SK-N-SH (cell line): ENCODE measurements at regions not wholly inside any gene's neighbourhood (a gene's known extent, or its start where the extent isn't known, plus 50 kb on each side); places are given as distances from the start of the nearest gene placed in this dataset.

Source experiments
- CTCF ChIA-PET: fragments of 300-600, 350-600 bp; formaldehyde crosslinking; extraction: SDS; loops from one replicate; lab custom pipeline; 2021; lab: Yijun Ruan, JAX
- POLR2A ChIA-PET: fragments of 350-600 bp; sonication (Branson Sonifier 250); formaldehyde crosslinking; extraction: SDS; loops from one replicate; lab custom pipeline; 2020; ENCODE audit warnings: antibody characterized with exemption, inconsistent platforms; lab: Yijun Ruan, JAX
- DNase-seq: peaks from one replicate; pipeline ENCODE4 v3.0.0; 2012
- H2AFZ ChIP-seq: fragments of 200-600 bp; sonication (generic); 2 replicates; pipeline ENCODE4 v1.8.1; 2016; ENCODE audit warnings: antibody characterized with exemption, mild to moderate bottlenecking, low read depth
- H3F3A ChIP-seq: fragments of 200-600 bp; sonication (generic); replicated peaks from 2 replicates; pipeline ENCODE3; 2016; ENCODE audit warnings: antibody characterized with exemption, mild to moderate bottlenecking; ENCODE audit not compliant: insufficient read depth
- H3K27ac ChIP-seq, 2 experiments: fragments of 200-500 bp in 1 of 2; fragments of 200-600 bp in 1 of 2; sonication (Bioruptor generic) in 1 of 2; sonication (generic), shearing (Covaris generic) in 1 of 2; 2 replicates each; pipeline versions ENCODE4 v1.5.1 to v1.6.1; 2014 to 2016; ENCODE audit warnings: low read depth in 2 of 2, inconsistent platforms in 1 of 2, low read length in 1 of 2, mild to moderate bottlenecking in 1 of 2, mixed read lengths in 1 of 2
- H3K27me3 ChIP-seq: fragments of 200-600 bp; sonication (generic), shearing (Covaris generic); 2 replicates; pipeline ENCODE4 v1.6.1; 2016; ENCODE audit warnings: mixed run types; ENCODE audit not compliant: insufficient read depth
- H3K36me3 ChIP-seq, 2 experiments: fragments of 200-500 bp in 1 of 2; fragments of 200-600 bp in 1 of 2; sonication (Bioruptor generic) in 1 of 2; sonication (generic) in 1 of 2; replicated peaks in 1 of 2; 2 replicates each; pipeline versions ENCODE3 to v1.5.1; 2014 to 2016; ENCODE audit warnings: low read length in 1 of 2, mild to moderate bottlenecking in 1 of 2; ENCODE audit not compliant: insufficient read depth in 2 of 2, control insufficient read depth in 1 of 2
- H3K4me1 ChIP-seq, 2 experiments: fragments of 200-500 bp in 1 of 2; fragments of 200-600 bp in 1 of 2; sonication (Bioruptor generic) in 1 of 2; sonication (generic), shearing (Covaris generic) in 1 of 2; 2 replicates each; pipeline versions ENCODE4 v1.5.1 to v1.6.1; 2014 to 2016; ENCODE audit warnings: low read depth in 1 of 2, low read length in 1 of 2, mixed run types in 1 of 2; ENCODE audit not compliant: insufficient read depth in 2 of 2, control insufficient read depth in 1 of 2
- H3K4me2 ChIP-seq: fragments of 200-600 bp; sonication (generic), shearing (Covaris generic); 2 replicates; pipeline ENCODE4 v1.6.1; 2017; ENCODE audit warnings: mixed run types
- H3K4me3 ChIP-seq, 2 experiments: fragments of 200-500 bp in 1 of 2; fragments of 200-600 bp in 1 of 2; sonication (Bioruptor generic) in 1 of 2; sonication (generic), shearing (Covaris generic) in 1 of 2; 2 replicates each; pipeline versions ENCODE4 v1.5.1 to v1.8.1; 2014 to 2016; ENCODE audit warnings: low read depth in 2 of 2, inconsistent platforms in 1 of 2, low read length in 1 of 2, mild to moderate bottlenecking in 1 of 2, mixed read lengths in 1 of 2, moderate library complexity in 1 of 2
- H3K79me2 ChIP-seq: fragments of 200-600 bp; sonication (generic); 2 replicates; pipeline ENCODE4 v1.8.1; 2017; ENCODE audit warnings: mild to moderate bottlenecking; ENCODE audit not compliant: insufficient read depth
- H3K9ac ChIP-seq: fragments of 200-600 bp; sonication (generic); 2 replicates; pipeline ENCODE4 v1.6.1; 2017; ENCODE audit warnings: mixed run types
- H3K9me2 ChIP-seq: fragments of 200-600 bp; sonication (generic); 2 replicates; pipeline ENCODE4 v1.6.1; 2017; ENCODE audit warnings: mixed run types
- H3K9me3 ChIP-seq: fragments of 200-600 bp; sonication (generic); 2 replicates; pipeline ENCODE4 v1.6.1; 2017; ENCODE audit warnings: mixed run types, mild to moderate bottlenecking, moderate library complexity
- H4K20me1 ChIP-seq: fragments of 200-600 bp; sonication (generic); 2 replicates; pipeline ENCODE4 v1.6.1; 2017; ENCODE audit warnings: mild to moderate bottlenecking, mixed run types; ENCODE audit not compliant: insufficient read depth
- CHD2 ChIP-seq: fragments of 150-350 bp; IDR thresholded peaks from 2 replicates; pipeline ENCODE4 v1.6.1; 2018; ENCODE audit warnings: low read length; ENCODE audit not compliant: partially characterized antibody
- EZH2phosphoT487 ChIP-seq: fragments of 200-600 bp; sonication (generic); IDR thresholded peaks from 2 replicates; pipeline ENCODE4 v1.6.1; 2017; ENCODE audit warnings: low read depth, mixed run types, mild to moderate bottlenecking, antibody characterized with exemption, moderate library complexity, borderline replicate concordance
- FOSL2 ChIP-seq: IDR thresholded peaks from 2 replicates; pipeline ENCODE4 v1.4.0; 2012; ENCODE audit warnings: low read depth, mild to moderate bottlenecking, moderate library complexity, borderline replicate concordance
- GATA2 ChIP-seq: sonication (generic); formaldehyde crosslinking; IDR thresholded peaks from 2 replicates; pipeline ENCODE4 v1.5.0; 2020; ENCODE audit warnings: mild to moderate bottlenecking, missing genetic modification reagents
- IRF3 ChIP-seq: fragments of 150-350 bp; IDR thresholded peaks from 2 replicates; pipeline ENCODE4 v1.6.1; 2016; ENCODE audit warnings: mild to moderate bottlenecking, low read depth, low read length
- MAX ChIP-seq: IDR thresholded peaks from 2 replicates; pipeline ENCODE4 v1.4.0; 2012; ENCODE audit warnings: low read depth
- MEF2A ChIP-seq: IDR thresholded peaks from 2 replicates; pipeline ENCODE4 v1.4.0; 2012; ENCODE audit warnings: low read depth, borderline replicate concordance
- MXI1 ChIP-seq: IDR thresholded peaks from 2 replicates; pipeline ENCODE4 v1.6.1; 2012; ENCODE audit warnings: mild to moderate bottlenecking, low read depth, low read length, improper control_type of control experiment
- POLR2AphosphoS5 ChIP-seq: IDR thresholded peaks from 2 replicates; pipeline ENCODE4 v1.6.1; 2012; ENCODE audit warnings: low read depth, low read length
- RAD21 ChIP-seq: IDR thresholded peaks from 2 replicates; pipeline ENCODE4 v1.6.1; 2012; ENCODE audit warnings: mild to moderate bottlenecking, low read length
- REST ChIP-seq: IDR thresholded peaks from 2 replicates; pipeline ENCODE4 v1.6.1; 2012; ENCODE audit warnings: mild to moderate bottlenecking, low read depth, low read length, moderate library complexity
- USF2 ChIP-seq: fragments of 150-350 bp; IDR thresholded peaks from 2 replicates; pipeline ENCODE4 v1.6.1; 2017; ENCODE audit warnings: antibody characterized with exemption, low read length, low read depth, borderline replicate concordance
- YY1 ChIP-seq: IDR thresholded peaks from 2 replicates; pipeline ENCODE4 v1.4.0; 2012; ENCODE audit warnings: low read depth, mild to moderate bottlenecking
- ZBTB33 ChIP-seq: IDR thresholded peaks from 2 replicates; pipeline ENCODE4 v1.4.0; 2012; ENCODE audit warnings: low read depth, borderline replicate concordance
- WGBS: methylation state at CpG from one replicate; pipeline ENCODE4 v1.1.6; 2017; ENCODE audit warnings: low lambda C conversion rate; 5-methylcytosine and 5-hydroxymethylcytosine counted together

GRCh38 chr6:85868685-85869084 is 226.0 kb upstream of the SYNCRIP start:
- no peaks in the 10 kb centered on the region for H3K9me3 ChIP-seq
- DNase-seq, result no peak
- no peak overlapping the region for H3K27ac ChIP-seq
- H4K20me1 ChIP-seq, result no peaks in the 10 kb centered on the region
- H2AFZ ChIP-seq, result no peak overlapping the region
- H3K9me2 ChIP-seq, result no peaks in the 10 kb centered on the region
- H3K27me3 ChIP-seq, result no peaks in the 10 kb centered on the region
- ChIA-PET POLR2A (no interaction called here), CTCF (no interaction called here)
- H3F3A ChIP-seq, result no peaks in the 10 kb centered on the region
- no peak overlapping the region for H3K4me3 ChIP-seq
- no peaks in the 10 kb centered on the region for H3K36me3 ChIP-seq
- no peak overlapping the region for H3K4me2 ChIP-seq
- peaks cover 0 to 2% of the 10 kb centered on the region in 2 experiments; a peak in 1 of 4 replicates for H3K4me1 ChIP-seq
- no peak for TF ChIP-seq MEF2A
- TF ChIP-seq GATA2 (CRISPR knock-in tag), result no peak
- TF ChIP-seq POLR2AphosphoS5, result no peak
- no peak for TF ChIP-seq CHD2
- no peak for TF ChIP-seq EZH2phosphoT487
- no peak for TF ChIP-seq ZBTB33
- no peak for TF ChIP-seq REST
- no peak for TF ChIP-seq USF2
- no peak for TF ChIP-seq MXI1
- no peak for TF ChIP-seq RAD21
- no peak for TF ChIP-seq FOSL2
- no peak for TF ChIP-seq IRF3
- TF ChIP-seq MAX, result no peak
- no peak for TF ChIP-seq YY1
- H3K9ac ChIP-seq, result no peak overlapping the region
- 55% methylated on average over 5 of the region's 5 CpGs for WGBS
- no peaks in the 10 kb centered on the region for H3K79me2 ChIP-seq
